ENCODE measurements at regions not wholly inside any gene's neighbourhood (a gene's known extent, or its start where the extent isn't known, plus 50 kb on each side); places are given as distances from the start of the nearest gene placed in this dataset.

DNA sequence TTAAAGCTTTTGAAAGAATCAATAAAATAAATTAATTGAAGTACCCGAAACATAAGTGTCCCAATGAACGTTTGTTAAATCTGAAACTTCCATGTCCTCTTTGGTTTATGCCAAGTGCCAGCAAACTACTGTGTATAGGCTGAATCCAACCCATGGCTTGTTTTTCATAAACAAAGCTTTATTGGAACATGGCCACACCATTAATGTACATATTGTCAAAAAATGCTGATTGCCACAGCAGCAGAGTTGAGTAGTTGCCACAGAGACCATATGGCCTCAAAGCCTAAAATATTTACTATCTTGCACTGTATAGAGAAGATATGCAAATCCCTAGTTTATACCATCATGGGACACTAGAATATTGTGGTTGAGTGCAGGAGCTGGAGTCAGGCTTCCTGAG lies 406.1 kb downstream of the MAFB start:
- no peak for DNase-seq (ENCODE audit: extremely low spot score)
- POLR2A ChIA-PET = no interaction called here
- TF ChIP-seq, protein P1, sequence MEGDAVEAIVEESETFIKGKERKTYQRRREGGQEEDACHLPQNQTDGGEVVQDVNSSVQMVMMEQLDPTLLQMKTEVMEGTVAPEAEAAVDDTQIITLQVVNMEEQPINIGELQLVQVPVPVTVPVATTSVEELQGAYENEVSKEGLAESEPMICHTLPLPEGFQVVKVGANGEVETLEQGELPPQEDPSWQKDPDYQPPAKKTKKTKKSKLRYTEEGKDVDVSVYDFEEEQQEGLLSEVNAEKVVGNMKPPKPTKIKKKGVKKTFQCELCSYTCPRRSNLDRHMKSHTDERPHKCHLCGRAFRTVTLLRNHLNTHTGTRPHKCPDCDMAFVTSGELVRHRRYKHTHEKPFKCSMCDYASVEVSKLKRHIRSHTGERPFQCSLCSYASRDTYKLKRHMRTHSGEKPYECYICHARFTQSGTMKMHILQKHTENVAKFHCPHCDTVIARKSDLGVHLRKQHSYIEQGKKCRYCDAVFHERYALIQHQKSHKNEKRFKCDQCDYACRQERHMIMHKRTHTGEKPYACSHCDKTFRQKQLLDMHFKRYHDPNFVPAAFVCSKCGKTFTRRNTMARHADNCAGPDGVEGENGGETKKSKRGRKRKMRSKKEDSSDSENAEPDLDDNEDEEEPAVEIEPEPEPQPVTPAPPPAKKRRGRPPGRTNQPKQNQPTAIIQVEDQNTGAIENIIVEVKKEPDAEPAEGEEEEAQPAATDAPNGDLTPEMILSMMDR (IDR thresholded peaks at IDR 0.05; ENCODE audit: control extremely low read depth, extremely low read depth, low read depth, missing control alignments) = no peak
- CTCF ChIA-PET = interaction anchor here (1.0 kb wide), 1 partner anchor 49 kb away, joined by 3 read pairs; no protein-coding TSS in a partner anchor

DNA sequence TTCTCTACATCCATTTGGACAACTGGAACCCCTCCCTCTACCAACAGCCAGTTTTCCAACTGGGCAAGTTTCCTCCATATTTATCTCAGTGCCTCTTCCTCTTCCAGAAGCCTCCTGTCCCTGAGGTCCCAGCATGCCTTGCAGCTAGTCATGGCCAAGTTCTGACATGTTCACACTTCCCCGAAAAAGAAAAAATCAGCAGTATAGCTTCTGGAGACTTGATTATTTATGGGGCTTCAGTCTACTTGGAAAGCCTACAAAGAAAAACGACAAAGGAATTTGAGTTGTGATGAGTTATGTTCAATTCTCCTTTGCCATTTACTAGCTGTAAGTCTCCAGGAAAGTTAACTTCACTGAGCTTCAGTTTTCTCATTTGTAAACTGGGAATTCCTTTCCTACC lies 406.5 kb downstream of the MAFB start:
- ChIA-PET POLR2A (no interaction called here), CTCF (interaction anchor here (1.0 kb wide), 1 partner anchor 50 kb away, joined by 3 read pairs; no protein-coding TSS in a partner anchor)
- no peak for DNase-seq (ENCODE audit: extremely low spot score)
- TF ChIP-seq, protein P1 (IDR thresholded peaks at IDR 0.05; ENCODE audit: control extremely low read depth, extremely low read depth, low read depth, missing control alignments) = no peak

DNA sequence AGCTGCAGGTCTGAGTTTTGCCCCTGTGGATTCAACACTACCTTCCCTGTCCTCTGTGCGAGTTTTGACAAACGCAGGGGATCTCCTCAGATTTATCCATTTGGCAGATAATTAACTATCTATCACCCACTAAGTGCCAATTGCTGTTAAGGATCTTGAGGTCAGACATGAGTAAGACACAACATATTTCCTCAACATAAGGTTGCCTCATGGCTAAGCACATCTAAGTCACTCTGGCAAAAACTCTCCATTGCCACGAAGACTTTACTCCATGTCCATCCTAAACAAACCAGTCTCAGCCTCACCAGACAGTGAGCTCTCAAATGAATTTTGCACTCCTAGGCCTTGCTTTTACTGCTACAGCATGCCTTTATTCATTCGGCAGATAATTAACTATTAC lies 408.4 kb downstream of the MAFB start:
- ChIA-PET CTCF (no interaction called here), POLR2A (no interaction called here)
- TF ChIP-seq, protein P1 (IDR thresholded peaks at IDR 0.05; ENCODE audit: control extremely low read depth, extremely low read depth, low read depth, missing control alignments) = no peak
- DNase-seq (ENCODE audit: extremely low spot score) = no peak

DNA sequence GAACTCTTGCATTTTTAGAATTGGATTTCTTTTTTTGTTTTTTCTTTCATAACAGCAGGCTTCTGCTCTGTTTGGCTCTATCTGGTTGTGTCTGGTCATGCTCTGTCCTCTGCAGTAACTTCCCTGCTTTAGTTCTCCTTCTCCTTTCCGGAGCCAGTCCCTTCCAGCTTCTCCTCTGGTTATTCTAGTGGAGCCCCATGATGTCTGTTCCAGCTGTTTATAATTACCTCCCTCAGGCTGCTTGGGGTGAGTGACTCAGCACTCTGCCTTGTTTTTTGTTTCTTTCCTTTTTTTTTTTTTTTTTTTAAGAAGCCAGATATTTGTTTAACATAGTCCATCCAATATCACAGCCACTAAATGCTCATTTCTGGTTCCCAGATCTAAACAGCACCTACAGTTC lies 409.6 kb downstream of the MAFB start:
- ChIA-PET CTCF (interaction anchor here (1.0 kb wide), 1 partner anchor 11 kb away, joined by 3 read pairs; no protein-coding TSS in a partner anchor), POLR2A (no interaction called here)
- TF ChIP-seq, protein P1 (IDR thresholded peaks at IDR 0.05; ENCODE audit: control extremely low read depth, extremely low read depth, low read depth, missing control alignments) = no peak

DNA sequence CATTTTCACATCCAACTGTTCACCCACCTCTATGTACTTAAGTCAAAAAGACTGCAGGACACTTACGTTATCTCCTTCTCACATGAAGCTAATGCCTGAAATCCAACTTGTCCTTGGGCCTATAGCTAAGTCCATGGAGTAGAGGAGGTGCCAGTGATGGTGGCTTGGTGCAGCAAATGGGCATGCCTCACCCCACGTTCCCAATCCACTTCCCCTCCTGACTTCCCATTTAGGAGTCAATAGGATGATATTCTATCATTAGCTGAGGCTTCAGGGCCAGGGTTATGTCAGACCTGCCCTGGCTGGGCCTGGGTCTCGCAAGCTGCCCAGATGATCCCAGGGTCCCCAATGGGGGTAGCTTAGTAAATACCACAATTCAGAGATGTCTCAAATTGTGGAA lies 410.4 kb downstream of the MAFB start:
- ChIA-PET POLR2A (no interaction called here), CTCF (interaction anchor here (1.0 kb wide), 1 partner anchor 11 kb away, joined by 3 read pairs; no protein-coding TSS in a partner anchor)
- DNase-seq (ENCODE audit: extremely low spot score) = no peak
- TF ChIP-seq, protein P1 (IDR thresholded peaks at IDR 0.05; ENCODE audit: control extremely low read depth, extremely low read depth, low read depth, missing control alignments) = no peak

More for the DNA sequence above, 409.6 kb downstream of the MAFB start:
- DNase-seq (ENCODE audit: extremely low spot score) = no peak

DNA sequence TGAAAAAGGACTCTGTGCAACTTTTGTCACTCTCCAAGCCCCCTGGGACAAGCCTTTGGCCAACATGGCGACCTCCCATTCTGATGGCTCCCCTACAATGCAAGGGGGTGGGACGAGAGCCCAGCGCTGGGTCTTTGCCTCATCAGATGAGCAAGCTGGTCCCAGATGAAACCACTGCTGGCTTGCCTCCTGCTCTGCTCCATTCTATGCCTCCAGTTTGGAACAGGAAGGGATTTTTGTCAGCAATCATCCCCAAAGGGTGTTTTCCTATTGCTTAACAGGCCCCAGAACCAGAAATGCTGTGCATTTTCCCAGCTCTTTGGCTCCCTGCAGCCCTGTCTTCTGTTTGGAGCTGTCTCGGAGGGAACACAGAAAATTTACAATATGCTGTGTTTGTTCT lies 412.7 kb downstream of the MAFB start:
- CTCF ChIA-PET = no interaction called here
- TF ChIP-seq, protein P1 (IDR thresholded peaks at IDR 0.05; ENCODE audit: control extremely low read depth, extremely low read depth, low read depth, missing control alignments) = no peak
- POLR2A ChIA-PET = no interaction called here
- no peak for DNase-seq (ENCODE audit: extremely low spot score)

DNA sequence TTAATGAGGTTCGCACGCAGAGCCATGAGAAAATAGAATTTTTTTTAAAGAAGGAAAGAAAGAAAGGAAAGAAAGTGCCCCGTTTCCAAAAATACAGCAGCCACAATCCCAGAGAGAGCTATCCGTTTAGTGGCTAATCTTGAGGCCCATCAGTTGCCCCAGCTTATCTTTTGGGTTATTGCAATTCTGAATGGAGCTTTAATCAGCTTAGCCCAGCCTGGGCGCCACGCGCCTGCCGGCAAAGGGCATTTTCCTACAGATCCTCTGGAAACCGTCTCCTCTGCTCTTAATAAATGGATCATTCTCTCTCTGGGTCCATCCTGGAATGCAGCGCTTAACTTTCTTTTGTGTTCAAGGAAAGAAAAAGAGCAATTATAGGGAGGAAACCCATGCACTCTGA lies 413.3 kb downstream of the MAFB start:
- ChIA-PET POLR2A (no interaction called here), CTCF (no interaction called here)
- TF ChIP-seq, protein P1 (IDR thresholded peaks at IDR 0.05; ENCODE audit: control extremely low read depth, extremely low read depth, low read depth, missing control alignments) = no peak
- DNase-seq (ENCODE audit: extremely low spot score) = no peak

Measured in GM10248 (cell line).